ENCODE measurements at regions not wholly inside any gene's neighbourhood (a gene's known extent, or its start where the extent isn't known, plus 50 kb on each side); places are given as distances from the start of the nearest gene placed in this dataset.

DNA sequence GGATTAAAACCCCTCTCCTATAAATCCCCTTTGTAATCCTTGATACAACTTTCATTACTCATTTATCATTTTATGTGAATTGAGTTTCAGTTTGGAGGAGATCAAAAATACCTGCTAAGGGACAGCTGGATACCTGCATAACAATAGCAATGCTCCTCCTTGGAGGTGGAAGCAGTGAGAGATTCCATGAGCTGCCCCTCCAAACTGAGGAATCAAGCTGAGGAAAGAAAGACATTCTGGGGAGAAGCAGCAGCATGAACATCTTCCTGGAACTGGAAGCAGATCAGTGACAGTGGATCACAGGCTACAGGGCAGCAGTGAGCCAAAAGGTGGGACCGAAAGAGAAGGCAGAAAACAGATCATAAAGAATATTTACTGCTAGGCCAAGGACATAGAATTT is 199.8 kb upstream of the CNKSR2 start:
- TF ChIP-seq JUND (IDR thresholded peaks at IDR 0.05) (no peak), ZNF274 (IDR thresholded peaks at IDR 0.05; ENCODE audit: low read depth, low read length) (no peak), POLR2AphosphoS5 (IDR thresholded peaks at IDR 0.05; ENCODE audit: low read depth, low read length) (no peak), EZH2 (IDR thresholded peaks at IDR 0.05) (no peak), ELF1 (IDR thresholded peaks at IDR 0.05; ENCODE audit: borderline replicate concordance, low read depth) (no peak), SP1 (IDR thresholded peaks at IDR 0.05; ENCODE audit: low read depth) (no peak), EGR1 (IDR thresholded peaks at IDR 0.05; ENCODE audit: low read depth) (no peak), EZH2phosphoT487 (IDR thresholded peaks at IDR 0.05; ENCODE audit: borderline replicate concordance) (no peak)
- TF ChIP-seq, protein P1, sequence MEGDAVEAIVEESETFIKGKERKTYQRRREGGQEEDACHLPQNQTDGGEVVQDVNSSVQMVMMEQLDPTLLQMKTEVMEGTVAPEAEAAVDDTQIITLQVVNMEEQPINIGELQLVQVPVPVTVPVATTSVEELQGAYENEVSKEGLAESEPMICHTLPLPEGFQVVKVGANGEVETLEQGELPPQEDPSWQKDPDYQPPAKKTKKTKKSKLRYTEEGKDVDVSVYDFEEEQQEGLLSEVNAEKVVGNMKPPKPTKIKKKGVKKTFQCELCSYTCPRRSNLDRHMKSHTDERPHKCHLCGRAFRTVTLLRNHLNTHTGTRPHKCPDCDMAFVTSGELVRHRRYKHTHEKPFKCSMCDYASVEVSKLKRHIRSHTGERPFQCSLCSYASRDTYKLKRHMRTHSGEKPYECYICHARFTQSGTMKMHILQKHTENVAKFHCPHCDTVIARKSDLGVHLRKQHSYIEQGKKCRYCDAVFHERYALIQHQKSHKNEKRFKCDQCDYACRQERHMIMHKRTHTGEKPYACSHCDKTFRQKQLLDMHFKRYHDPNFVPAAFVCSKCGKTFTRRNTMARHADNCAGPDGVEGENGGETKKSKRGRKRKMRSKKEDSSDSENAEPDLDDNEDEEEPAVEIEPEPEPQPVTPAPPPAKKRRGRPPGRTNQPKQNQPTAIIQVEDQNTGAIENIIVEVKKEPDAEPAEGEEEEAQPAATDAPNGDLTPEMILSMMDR (IDR thresholded peaks at IDR 0.05 in 2 of 3, conservative IDR thresholded peaks at IDR 0.05 in 1 of 3; ENCODE audit: borderline replicate concordance in 1 of 3, insufficient read depth in 1 of 3, low read depth in 2 of 3, low read length in 2 of 3) = no peak
- TF ChIP-seq, protein P2, sequence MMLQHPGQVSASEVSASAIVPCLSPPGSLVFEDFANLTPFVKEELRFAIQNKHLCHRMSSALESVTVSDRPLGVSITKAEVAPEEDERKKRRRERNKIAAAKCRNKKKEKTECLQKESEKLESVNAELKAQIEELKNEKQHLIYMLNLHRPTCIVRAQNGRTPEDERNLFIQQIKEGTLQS (IDR thresholded peaks at IDR 0.05) = no peak
- TF ChIP-seq, protein P3, sequence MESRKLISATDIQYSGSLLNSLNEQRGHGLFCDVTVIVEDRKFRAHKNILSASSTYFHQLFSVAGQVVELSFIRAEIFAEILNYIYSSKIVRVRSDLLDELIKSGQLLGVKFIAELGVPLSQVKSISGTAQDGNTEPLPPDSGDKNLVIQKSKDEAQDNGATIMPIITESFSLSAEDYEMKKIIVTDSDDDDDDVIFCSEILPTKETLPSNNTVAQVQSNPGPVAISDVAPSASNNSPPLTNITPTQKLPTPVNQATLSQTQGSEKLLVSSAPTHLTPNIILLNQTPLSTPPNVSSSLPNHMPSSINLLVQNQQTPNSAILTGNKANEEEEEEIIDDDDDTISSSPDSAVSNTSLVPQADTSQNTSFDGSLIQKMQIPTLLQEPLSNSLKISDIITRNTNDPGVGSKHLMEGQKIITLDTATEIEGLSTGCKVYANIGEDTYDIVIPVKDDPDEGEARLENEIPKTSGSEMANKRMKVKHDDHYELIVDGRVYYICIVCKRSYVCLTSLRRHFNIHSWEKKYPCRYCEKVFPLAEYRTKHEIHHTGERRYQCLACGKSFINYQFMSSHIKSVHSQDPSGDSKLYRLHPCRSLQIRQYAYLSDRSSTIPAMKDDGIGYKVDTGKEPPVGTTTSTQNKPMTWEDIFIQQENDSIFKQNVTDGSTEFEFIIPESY (IDR thresholded peaks at IDR 0.05; ENCODE audit: extremely low read depth, insufficient replicate concordance, low read length) = no peak
